ENCODE measurements at regions not wholly inside any gene's neighbourhood (a gene's known extent, or its start where the extent isn't known, plus 50 kb on each side); places are given as distances from the start of the nearest gene placed in this dataset.

GRCh38 chr3:81876826-81877225 is 115.4 kb upstream of the GBE1 start:
- TF ChIP-seq POLR2AphosphoS5 (IDR thresholded peaks at IDR 0.05; ENCODE audit: low read depth, low read length) (no peak), SIN3A (IDR thresholded peaks at IDR 0.05; ENCODE audit: borderline replicate concordance, insufficient read depth, low read length) (no peak)
